HCT116 (cell line): ENCODE measurements at regions not wholly inside any gene's neighbourhood (a gene's known extent, or its start where the extent isn't known, plus 50 kb on each side); places are given as distances from the start of the nearest gene placed in this dataset.

Experiments
- ATAC-seq: fragments of 200-7000 bp; cut with Tn5 transposase; 2 replicates; pipeline ENCODE4 v1.9.1; 2020; ENCODE audit warnings: mild to moderate bottlenecking, moderate library complexity
- BruUV-seq: library from RNA; stranded (reverse); fragments of 400-500 nt; replicated peaks from 2 replicates; lab custom pipeline; 2021; lab: Mats Ljungman, UMichigan
- CTCF ChIA-PET: fragments of 300-600 bp; sonication (Branson Sonifier 250); formaldehyde crosslinking; loops from one replicate; lab custom pipeline; 2021; ENCODE audit warnings: antibody characterized with exemption; lab: Charles Lee
- POLR2A ChIA-PET: fragments of 300-600, 350-600 bp; sonication (Branson Sonifier 250); formaldehyde crosslinking; loops from one replicate; lab custom pipeline; 2021; ENCODE audit warnings: antibody characterized with exemption; lab: Charles Lee
- RAD21 ChIA-PET, 2 experiments: fragments of 300-600 bp; sonication (Branson Sonifier 250); formaldehyde crosslinking; loops; one replicate each; lab custom pipeline; 2023; ENCODE audit warnings: low total read pairs in 2 of 2; ENCODE audit not compliant: uncharacterized antibody in 2 of 2, unreplicated experiment in 2 of 2, low non-redundant PET in 1 of 2; lab: Charles Lee
- DNase-seq: peaks from one replicate; pipeline ENCODE4 v3.0.0-alpha.2; 2010; ENCODE audit warnings: low read depth, low spot score
- H2AFZ ChIP-seq: fragments of 200-600 bp; shearing (Covaris generic), sonication (generic); 2 replicates; pipeline ENCODE4 v1.6.1; 2017; ENCODE audit warnings: low read depth, mixed run types, mixed read lengths, antibody characterized with exemption, low read length; ENCODE audit not compliant: poor library complexity, severe bottlenecking
- H3K27ac ChIP-seq: 2 replicates; pipeline ENCODE4 v1.5.1; 2012; ENCODE audit warnings: low read depth, low read length
- H3K27me3 ChIP-seq: fragments of 200-600 bp; sonication (generic); 2 replicates; pipeline ENCODE4 v1.6.1; 2016; ENCODE audit warnings: mixed run types, low read length, mixed read lengths; ENCODE audit not compliant: insufficient read depth
- H3K36me3 ChIP-seq, 2 experiments: fragments of 200-500 bp in 1 of 2; fragments of 200-600 bp in 1 of 2; sonication (Bioruptor generic) in 1 of 2; sonication (generic) in 1 of 2; 2 replicates each; pipeline versions ENCODE4 v1.5.1 to v1.6.1; 2014 to 2016; ENCODE audit warnings: low read length in 2 of 2, inconsistent platforms in 1 of 2, mixed read lengths in 1 of 2, mixed run types in 1 of 2; ENCODE audit not compliant: insufficient read depth in 2 of 2, control insufficient read depth in 1 of 2
- H3K4me1 ChIP-seq, 2 experiments: fragments of 200-600 bp in 1 of 2; sonication (generic) in 1 of 2; 2 replicates each; pipeline versions ENCODE4 v1.5.1 to v1.6.1; 2012 to 2017; ENCODE audit warnings: low read length in 2 of 2, inconsistent platforms in 1 of 2, mild to moderate bottlenecking in 1 of 2, mixed read lengths in 1 of 2, mixed run types in 1 of 2, moderate library complexity in 1 of 2; ENCODE audit not compliant: insufficient read depth in 2 of 2, control insufficient read depth in 1 of 2
- H3K4me2 ChIP-seq: fragments of 200-600 bp; sonication (generic); 2 replicates; pipeline ENCODE4 v1.6.1; 2017; ENCODE audit warnings: mixed run types, low read length, mixed read lengths
- H3K4me3 ChIP-seq, 2 experiments: fragments of 200-600 bp in 1 of 2; sonication (generic) in 1 of 2; replicated peaks in 1 of 2; 2 replicates each; pipeline ENCODE4 v1.5.1; 2011 to 2016; ENCODE audit warnings: low read length in 2 of 2, control low read depth in 1 of 2, low read depth in 1 of 2, mild to moderate bottlenecking in 1 of 2, mixed read lengths in 1 of 2, mixed run types in 1 of 2
- H3K79me2 ChIP-seq: fragments of 200-600 bp; sonication (generic); 2 replicates; pipeline ENCODE4 v1.6.1; 2017; ENCODE audit warnings: mild to moderate bottlenecking, mixed run types, low read length, moderate library complexity, mixed read lengths; ENCODE audit not compliant: insufficient read depth
- H3K9ac ChIP-seq: fragments of 200-600 bp; sonication (generic); 2 replicates; pipeline ENCODE4 v1.6.1; 2016; ENCODE audit warnings: low read length, mixed read lengths
- H3K9me2 ChIP-seq: fragments of 200-600 bp; sonication (generic), shearing (Covaris generic); 2 replicates; pipeline ENCODE4 v1.6.1; 2017; ENCODE audit warnings: mixed run types, mild to moderate bottlenecking, moderate library complexity; ENCODE audit not compliant: insufficient read depth
- H3K9me3 ChIP-seq, 2 experiments: fragments of 200-500 bp in 1 of 2; fragments of 200-600 bp in 1 of 2; sonication (Bioruptor generic) in 1 of 2; sonication (generic) in 1 of 2; 2 replicates each; pipeline ENCODE4 v1.6.1; 2014 to 2017; ENCODE audit warnings: low read length in 2 of 2, mixed read lengths in 2 of 2, inconsistent platforms in 1 of 2, low read depth in 1 of 2, mild to moderate bottlenecking in 1 of 2, mixed run types in 1 of 2, moderate library complexity in 1 of 2; ENCODE audit not compliant: control insufficient read depth in 1 of 2, insufficient read depth in 1 of 2
- H4K20me1 ChIP-seq: fragments of 200-600 bp; sonication (generic), shearing (Covaris generic); 2 replicates; pipeline ENCODE4 v1.6.1; 2017; ENCODE audit warnings: mixed run types, mild to moderate bottlenecking, moderate library complexity; ENCODE audit not compliant: insufficient read depth
- CEBPB ChIP-seq: IDR thresholded peaks from 2 replicates; pipeline ENCODE4 v1.6.1; 2012; ENCODE audit warnings: low read depth
- EGR1 ChIP-seq: IDR thresholded peaks from 2 replicates; pipeline ENCODE4 v1.6.1; 2012; ENCODE audit warnings: low read depth
- ELF1 ChIP-seq: IDR thresholded peaks from 2 replicates; pipeline ENCODE4 v1.6.1; 2012; ENCODE audit warnings: low read depth, borderline replicate concordance
- EZH2 ChIP-seq: fragments of 200-600 bp; sonication (generic); IDR thresholded peaks from 2 replicates; pipeline ENCODE4 v1.6.1; 2017; ENCODE audit warnings: antibody characterized with exemption, mixed run types
- EZH2phosphoT487 ChIP-seq: fragments of 200-600 bp; IDR thresholded peaks from 2 replicates; pipeline ENCODE4 v1.6.1; 2018; ENCODE audit warnings: antibody characterized with exemption, borderline replicate concordance
- FOSL1 ChIP-seq: IDR thresholded peaks from 2 replicates; pipeline ENCODE4 v1.6.1; 2012; ENCODE audit warnings: low read depth
- JUND ChIP-seq: IDR thresholded peaks from 2 replicates; pipeline ENCODE4 v1.6.1; 2012
- POLR2AphosphoS5 ChIP-seq: IDR thresholded peaks from 2 replicates; pipeline ENCODE4 v1.6.1; 2011; ENCODE audit warnings: mild to moderate bottlenecking, low read depth, low read length, moderate library complexity
- RAD21 ChIP-seq: IDR thresholded peaks from 2 replicates; pipeline ENCODE4 v1.6.1; 2012; ENCODE audit warnings: low read depth, mild to moderate bottlenecking
- SIN3A ChIP-seq: IDR thresholded peaks from 2 replicates; pipeline ENCODE4 v1.6.1; 2012; ENCODE audit warnings: low read depth
- SP1 ChIP-seq: IDR thresholded peaks from 2 replicates; pipeline ENCODE4 v1.6.1; 2012; ENCODE audit warnings: low read depth
- SRF ChIP-seq: IDR thresholded peaks from 2 replicates; pipeline ENCODE4 v1.6.1; 2012; ENCODE audit warnings: low read depth
- TCF7L2 ChIP-seq: IDR thresholded peaks from 2 replicates; pipeline ENCODE4 v1.7.0; 2011; ENCODE audit warnings: borderline replicate concordance, inconsistent platforms; ENCODE audit not compliant: insufficient read depth, insufficient read length; ENCODE audit errors: extremely low read depth
- YY1 ChIP-seq: IDR thresholded peaks from 2 replicates; pipeline ENCODE4 v1.6.1; 2011; ENCODE audit warnings: low read length, low read depth, moderate library complexity, mild to moderate bottlenecking; ENCODE audit not compliant: insufficient replicate concordance; ENCODE audit errors: extremely low read depth
- ZFX ChIP-seq: fragments of 450-650 bp; IDR thresholded peaks from 2 replicates; pipeline ENCODE4 v1.6.1; 2017
- ZNF274 ChIP-seq: fragments of 200-500 bp; sonication (Bioruptor generic); IDR thresholded peaks from 2 replicates; pipeline ENCODE4 v1.6.1; 2014; ENCODE audit warnings: mild to moderate bottlenecking, low read depth, low read length, inconsistent platforms
- intact Hi-C: fragments of 100-400 bp; cut with micrococcal nuclease; formaldehyde crosslinking; loops from 2 replicates; pipeline ENCODE4 v1.10.0; 2022
- TF ChIP-seq, protein P1 (sequence below): IDR thresholded peaks from 2 replicates; pipeline ENCODE4 v1.6.1; 2012
- TF ChIP-seq, protein P2 (sequence below): IDR thresholded peaks from 2 replicates; pipeline ENCODE4 v1.6.1; 2012; ENCODE audit warnings: low read depth
- TF ChIP-seq, protein P3 (sequence below), 3 experiments: fragments of 200-600 bp in 1 of 3; sonication (generic) in 1 of 3; IDR thresholded peaks in 2 of 3; conservative IDR thresholded peaks in 1 of 3; 2 replicates each; pipeline ENCODE4 v1.5.1; 2012 to 2017; ENCODE audit warnings: low read depth in 2 of 3, low read length in 2 of 3, antibody characterized with exemption in 1 of 3, borderline replicate concordance in 1 of 3, control low read depth in 1 of 3, mild to moderate bottlenecking in 1 of 3, mixed read lengths in 1 of 3, mixed run types in 1 of 3, moderate library complexity in 1 of 3; ENCODE audit not compliant: insufficient read depth in 1 of 3
- TF ChIP-seq, protein P4 (sequence below): IDR thresholded peaks from 2 replicates; pipeline ENCODE4 v1.6.1; 2012

DNA sequence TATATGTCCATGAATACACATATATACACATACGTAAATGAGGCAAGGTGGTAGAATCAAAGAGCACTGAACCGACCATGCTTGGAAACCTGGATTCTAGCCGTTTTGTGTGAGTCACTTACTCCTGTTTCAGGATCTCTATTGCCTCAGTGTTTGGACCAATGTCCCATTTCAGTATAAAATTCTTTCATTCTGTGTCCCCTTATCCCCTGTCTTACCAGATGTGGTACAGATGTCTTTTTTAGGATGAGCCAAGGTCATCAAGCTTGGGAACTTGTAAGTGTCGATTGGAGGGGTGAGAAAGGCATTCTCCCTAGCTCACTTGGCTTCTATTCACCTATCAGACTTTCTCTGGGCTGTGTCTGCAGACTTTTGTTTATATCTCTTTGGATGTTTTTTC is 139.9 kb upstream of the CHL1 start:
- CTCF ChIA-PET, result no interaction called here
- intact Hi-C loops, result no loop called here

More for the DNA sequence above, 139.9 kb upstream of the CHL1 start:
- no peaks in the 10 kb centered on the region for H3K36me3 ChIP-seq
- no TSS peak for BruUV-seq
- no peak overlapping the region for H3K27ac ChIP-seq
- no peaks in the 10 kb centered on the region for H3K27me3 ChIP-seq
- ATAC-seq (no peak), DNase-seq (no peak)
- TF ChIP-seq TCF7L2 (no peak), SP1 (no peak), ZNF274 (no peak), EZH2 (no peak), ELF1 (no peak), EGR1 (no peak), RAD21 (no peak), SRF (no peak), JUND (no peak), SIN3A (no peak), CEBPB (no peak), YY1 (no peak), FOSL1 (no peak), ZFX (no peak), EZH2phosphoT487 (no peak), POLR2AphosphoS5 (no peak)
- TF ChIP-seq, protein P1, sequence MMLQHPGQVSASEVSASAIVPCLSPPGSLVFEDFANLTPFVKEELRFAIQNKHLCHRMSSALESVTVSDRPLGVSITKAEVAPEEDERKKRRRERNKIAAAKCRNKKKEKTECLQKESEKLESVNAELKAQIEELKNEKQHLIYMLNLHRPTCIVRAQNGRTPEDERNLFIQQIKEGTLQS, result no peak
- TF ChIP-seq, protein P2, sequence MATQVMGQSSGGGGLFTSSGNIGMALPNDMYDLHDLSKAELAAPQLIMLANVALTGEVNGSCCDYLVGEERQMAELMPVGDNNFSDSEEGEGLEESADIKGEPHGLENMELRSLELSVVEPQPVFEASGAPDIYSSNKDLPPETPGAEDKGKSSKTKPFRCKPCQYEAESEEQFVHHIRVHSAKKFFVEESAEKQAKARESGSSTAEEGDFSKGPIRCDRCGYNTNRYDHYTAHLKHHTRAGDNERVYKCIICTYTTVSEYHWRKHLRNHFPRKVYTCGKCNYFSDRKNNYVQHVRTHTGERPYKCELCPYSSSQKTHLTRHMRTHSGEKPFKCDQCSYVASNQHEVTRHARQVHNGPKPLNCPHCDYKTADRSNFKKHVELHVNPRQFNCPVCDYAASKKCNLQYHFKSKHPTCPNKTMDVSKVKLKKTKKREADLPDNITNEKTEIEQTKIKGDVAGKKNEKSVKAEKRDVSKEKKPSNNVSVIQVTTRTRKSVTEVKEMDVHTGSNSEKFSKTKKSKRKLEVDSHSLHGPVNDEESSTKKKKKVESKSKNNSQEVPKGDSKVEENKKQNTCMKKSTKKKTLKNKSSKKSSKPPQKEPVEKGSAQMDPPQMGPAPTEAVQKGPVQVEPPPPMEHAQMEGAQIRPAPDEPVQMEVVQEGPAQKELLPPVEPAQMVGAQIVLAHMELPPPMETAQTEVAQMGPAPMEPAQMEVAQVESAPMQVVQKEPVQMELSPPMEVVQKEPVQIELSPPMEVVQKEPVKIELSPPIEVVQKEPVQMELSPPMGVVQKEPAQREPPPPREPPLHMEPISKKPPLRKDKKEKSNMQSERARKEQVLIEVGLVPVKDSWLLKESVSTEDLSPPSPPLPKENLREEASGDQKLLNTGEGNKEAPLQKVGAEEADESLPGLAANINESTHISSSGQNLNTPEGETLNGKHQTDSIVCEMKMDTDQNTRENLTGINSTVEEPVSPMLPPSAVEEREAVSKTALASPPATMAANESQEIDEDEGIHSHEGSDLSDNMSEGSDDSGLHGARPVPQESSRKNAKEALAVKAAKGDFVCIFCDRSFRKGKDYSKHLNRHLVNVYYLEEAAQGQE, result no peak
- TF ChIP-seq, protein P3, sequence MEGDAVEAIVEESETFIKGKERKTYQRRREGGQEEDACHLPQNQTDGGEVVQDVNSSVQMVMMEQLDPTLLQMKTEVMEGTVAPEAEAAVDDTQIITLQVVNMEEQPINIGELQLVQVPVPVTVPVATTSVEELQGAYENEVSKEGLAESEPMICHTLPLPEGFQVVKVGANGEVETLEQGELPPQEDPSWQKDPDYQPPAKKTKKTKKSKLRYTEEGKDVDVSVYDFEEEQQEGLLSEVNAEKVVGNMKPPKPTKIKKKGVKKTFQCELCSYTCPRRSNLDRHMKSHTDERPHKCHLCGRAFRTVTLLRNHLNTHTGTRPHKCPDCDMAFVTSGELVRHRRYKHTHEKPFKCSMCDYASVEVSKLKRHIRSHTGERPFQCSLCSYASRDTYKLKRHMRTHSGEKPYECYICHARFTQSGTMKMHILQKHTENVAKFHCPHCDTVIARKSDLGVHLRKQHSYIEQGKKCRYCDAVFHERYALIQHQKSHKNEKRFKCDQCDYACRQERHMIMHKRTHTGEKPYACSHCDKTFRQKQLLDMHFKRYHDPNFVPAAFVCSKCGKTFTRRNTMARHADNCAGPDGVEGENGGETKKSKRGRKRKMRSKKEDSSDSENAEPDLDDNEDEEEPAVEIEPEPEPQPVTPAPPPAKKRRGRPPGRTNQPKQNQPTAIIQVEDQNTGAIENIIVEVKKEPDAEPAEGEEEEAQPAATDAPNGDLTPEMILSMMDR (IDR thresholded peaks at IDR 0.05 in 2 of 3, conservative IDR thresholded peaks at IDR 0.05 in 1 of 3; ENCODE audit: borderline replicate concordance in 1 of 3, insufficient read depth in 1 of 3, low read depth in 2 of 3, low read length in 2 of 3), result no peak
- TF ChIP-seq, protein P4, sequence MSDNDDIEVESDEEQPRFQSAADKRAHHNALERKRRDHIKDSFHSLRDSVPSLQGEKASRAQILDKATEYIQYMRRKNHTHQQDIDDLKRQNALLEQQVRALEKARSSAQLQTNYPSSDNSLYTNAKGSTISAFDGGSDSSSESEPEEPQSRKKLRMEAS, result no peak
- POLR2A ChIA-PET, result no interaction called here
- no peaks in the 10 kb centered on the region for H3K4me1 ChIP-seq
- H3K9me3 ChIP-seq, result peaks cover 0 to 8% of the 10 kb centered on the region in 2 experiments; a peak in 2 of 4 replicates
- no peak overlapping the region for H3K4me3 ChIP-seq
- H3K4me2 ChIP-seq, result no peak overlapping the region
- no peaks in the 10 kb centered on the region for H3K79me2 ChIP-seq
- H3K9me2 ChIP-seq, result no peaks in the 10 kb centered on the region
- no peak overlapping the region for H2AFZ ChIP-seq
- no peaks in the 10 kb centered on the region for H4K20me1 ChIP-seq
- no peak overlapping the region for H3K9ac ChIP-seq
- RAD21 ChIA-PET, result no interaction called here
